ENCODE measurements at regions not wholly inside any gene's neighbourhood (a gene's known extent, or its start where the extent isn't known, plus 50 kb on each side); places are given as distances from the start of the nearest gene placed in this dataset.

GRCh38 chr4:58090539-58090938, 980.4 kb upstream of the IGFBP7 start:
- FAIRE-seq (no peak), DNase-seq (no peak)
- Histone ChIP-seq H3K36me3 (ENCODE audit: control insufficient read depth in 2 of 3, insufficient read depth in 3 of 3, low read length in 3 of 3) (no peaks in the 10 kb centered on the region), H3K9me3 (ENCODE audit: control insufficient read depth in 2 of 3, insufficient read depth in 1 of 3, low read length in 3 of 3) (no peaks in the 10 kb centered on the region), H3K9ac (ENCODE audit: low read length in 3 of 3) (no peak overlapping the region), H3K27ac (ENCODE audit: low read depth in 2 of 2, low read length in 2 of 2) (no peak overlapping the region), H3K4me1 (ENCODE audit: control insufficient read depth in 2 of 3, insufficient read depth in 2 of 3, low read depth in 1 of 3, low read length in 3 of 3) (no peaks in the 10 kb centered on the region), H3K4me3 (ENCODE audit: low read length in 3 of 3) (no peak overlapping the region), H3K27me3 (ENCODE audit: control insufficient read depth, insufficient read depth, low read length) (no peaks in the 10 kb centered on the region)
- intact Hi-C loops (cut with DNase I) = no loop called here
- no peak for TF ChIP-seq CTCF (IDR thresholded peaks at IDR 0.05; ENCODE audit: borderline replicate concordance, extremely low read depth, insufficient read depth)

- TF ChIP-seq CTCF (IDR thresholded peaks at IDR 0.05; ENCODE audit: borderline replicate concordance, extremely low read depth, insufficient read depth) = no peak
- no peak overlapping the region for H3K4me3 ChIP-seq (ENCODE audit: low read length in 3 of 3)
- no peak overlapping the region for H3K27ac ChIP-seq (ENCODE audit: low read depth in 2 of 2, low read length in 2 of 2)
- no peaks in the 10 kb centered on the region for H3K9me3 ChIP-seq (ENCODE audit: control insufficient read depth in 2 of 3, insufficient read depth in 1 of 3, low read length in 3 of 3)
- H3K27me3 ChIP-seq (ENCODE audit: control insufficient read depth, insufficient read depth, low read length) = no peaks in the 10 kb centered on the region
- H3K9ac ChIP-seq (ENCODE audit: low read length in 3 of 3) = no peak overlapping the region
- H3K36me3 ChIP-seq (ENCODE audit: control insufficient read depth in 2 of 3, insufficient read depth in 3 of 3, low read length in 3 of 3) = no peaks in the 10 kb centered on the region
- intact Hi-C loops (cut with DNase I) = no loop called here
- DNase-seq = no peak
- no peak for FAIRE-seq
- no peaks in the 10 kb centered on the region for H3K4me1 ChIP-seq (ENCODE audit: control insufficient read depth in 2 of 3, insufficient read depth in 2 of 3, low read depth in 1 of 3, low read length in 3 of 3)
Measured at GRCh38 chr4:58081356-58081755, 971.2 kb upstream of the IGFBP7 start.

- DNase-seq (no peak), FAIRE-seq (no peak)
- no peak overlapping the region for H3K4me3 ChIP-seq (ENCODE audit: low read length in 3 of 3)
- no peak for TF ChIP-seq CTCF (IDR thresholded peaks at IDR 0.05; ENCODE audit: borderline replicate concordance, extremely low read depth, insufficient read depth)
- H3K9me3 ChIP-seq (ENCODE audit: control insufficient read depth in 2 of 3, insufficient read depth in 1 of 3, low read length in 3 of 3) = no peaks in the 10 kb centered on the region
- H3K9ac ChIP-seq (ENCODE audit: low read length in 3 of 3) = no peak overlapping the region
- H3K27ac ChIP-seq (ENCODE audit: low read depth in 2 of 2, low read length in 2 of 2) = no peak overlapping the region
- H3K27me3 ChIP-seq (ENCODE audit: control insufficient read depth, insufficient read depth, low read length) = no peaks in the 10 kb centered on the region
- no peaks in the 10 kb centered on the region for H3K36me3 ChIP-seq (ENCODE audit: control insufficient read depth in 2 of 3, insufficient read depth in 3 of 3, low read length in 3 of 3)
- no peaks in the 10 kb centered on the region for H3K4me1 ChIP-seq (ENCODE audit: control insufficient read depth in 2 of 3, insufficient read depth in 2 of 3, low read depth in 1 of 3, low read length in 3 of 3)
- intact Hi-C loops (cut with DNase I) = no loop called here
Measured at GRCh38 chr4:58075724-58076123, 965.5 kb upstream of the IGFBP7 start.

- no peak overlapping the region for H3K27ac ChIP-seq (ENCODE audit: low read depth in 2 of 2, low read length in 2 of 2)
- no peaks in the 10 kb centered on the region for H3K9me3 ChIP-seq (ENCODE audit: control insufficient read depth in 2 of 3, insufficient read depth in 1 of 3, low read length in 3 of 3)
- H3K36me3 ChIP-seq (ENCODE audit: control insufficient read depth in 2 of 3, insufficient read depth in 3 of 3, low read length in 3 of 3) = no peaks in the 10 kb centered on the region
- FAIRE-seq (no peak), DNase-seq (no peak)
- no peak for TF ChIP-seq CTCF (IDR thresholded peaks at IDR 0.05; ENCODE audit: borderline replicate concordance, extremely low read depth, insufficient read depth)
- no peak overlapping the region for H3K4me3 ChIP-seq (ENCODE audit: low read length in 3 of 3)
- H3K27me3 ChIP-seq (ENCODE audit: control insufficient read depth, insufficient read depth, low read length) = no peaks in the 10 kb centered on the region
- H3K4me1 ChIP-seq (ENCODE audit: control insufficient read depth in 2 of 3, insufficient read depth in 2 of 3, low read depth in 1 of 3, low read length in 3 of 3) = no peaks in the 10 kb centered on the region
- intact Hi-C loops (cut with DNase I) = no loop called here
- H3K9ac ChIP-seq (ENCODE audit: low read length in 3 of 3) = no peak overlapping the region
Measured at GRCh38 chr4:58074382-58074781, 964.2 kb upstream of the IGFBP7 start.

Measured in kidney (tissue), 13 donors.